Activated CD8-positive, alpha-beta memory T cell treated with anti-CD3 and anti-CD28 coated beads for 36 hours (primary cell): ENCODE measurements at regions not wholly inside any gene's neighbourhood (a gene's known extent, or its start where the extent isn't known, plus 50 kb on each side); places are given as distances from the start of the nearest gene placed in this dataset.

Experiments used
- CTCF ChIA-PET: fragments of 350-600 bp; sonication (Branson Sonifier 250); formaldehyde crosslinking; loops from one replicate; lab custom pipeline; 2021; ENCODE audit warnings: antibody characterized with exemption; lab: Charles Lee
- POLR2A ChIA-PET: fragments of 350-600 bp; sonication (Branson Sonifier 250); formaldehyde crosslinking; loops from one replicate; lab custom pipeline; 2021; ENCODE audit warnings: antibody characterized with exemption; lab: Charles Lee

GRCh38 chr1:14304381-14304865, 294.1 kb upstream of the KAZN start:
- CTCF ChIA-PET = no interaction called here
- POLR2A ChIA-PET = no interaction called here

- ChIA-PET POLR2A (no interaction called here), CTCF (no interaction called here)
Observed at GRCh38 chr1:14308460-14308859, 290.0 kb upstream of the KAZN start.

GRCh38 chr1:14309984-14310383, 288.5 kb upstream of the KAZN start:
- ChIA-PET POLR2A (no interaction called here), CTCF (no interaction called here)

DNA sequence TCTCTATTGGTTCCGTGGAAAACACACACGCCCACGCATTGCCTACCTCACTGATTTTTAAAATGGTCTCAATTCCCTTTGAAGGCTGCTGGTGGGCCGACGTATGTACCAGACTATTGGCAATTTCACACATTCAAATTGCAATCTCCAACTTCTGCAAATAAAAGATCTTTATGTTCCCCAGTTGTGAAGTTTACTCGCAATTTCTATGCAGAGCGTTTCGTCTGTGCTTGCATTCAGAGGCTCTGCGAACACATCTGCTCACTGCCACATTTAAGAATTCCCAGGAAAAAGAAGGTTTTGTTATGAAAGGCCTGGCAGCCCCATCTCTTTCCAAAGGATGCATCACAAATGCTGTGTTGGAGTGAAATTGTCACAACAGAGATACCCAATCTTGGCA, 288.0 kb upstream of the KAZN start:
- ChIA-PET POLR2A (no interaction called here), CTCF (no interaction called here)

- ChIA-PET POLR2A (no interaction called here), CTCF (no interaction called here)
Observed at GRCh38 chr1:14313731-14314431, 284.6 kb upstream of the KAZN start.

- POLR2A ChIA-PET = no interaction called here
Observed at GRCh38 chr1:14318830-14319229, 279.7 kb upstream of the KAZN start.

DNA sequence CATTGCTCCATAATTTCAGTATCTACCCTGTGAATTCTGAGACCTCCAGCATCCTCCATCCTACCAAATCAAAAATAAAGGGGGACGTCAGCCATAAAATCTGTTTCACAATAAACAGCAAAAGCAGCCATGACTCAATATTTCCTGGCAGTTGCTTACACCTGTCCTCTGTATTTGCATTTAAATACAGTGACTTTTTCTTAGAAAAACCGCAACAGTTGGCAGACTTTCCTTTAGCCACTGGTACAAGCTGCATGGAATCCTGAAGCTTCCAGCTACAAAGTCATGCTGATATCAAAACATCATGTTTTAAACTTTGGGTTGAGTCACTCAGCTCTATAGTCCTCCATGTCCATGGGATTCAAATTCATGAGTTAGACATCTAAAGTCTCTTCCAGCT, 278.0 kb upstream of the KAZN start:
- ChIA-PET CTCF (no interaction called here), POLR2A (no interaction called here)

More at GRCh38 chr1:14318830-14319229, 279.7 kb upstream of the KAZN start:
- CTCF ChIA-PET = no interaction called here

GRCh38 chr1:14320986-14321385, 277.5 kb upstream of the KAZN start:
- CTCF ChIA-PET = no interaction called here
- POLR2A ChIA-PET = no interaction called here

- CTCF ChIA-PET = no interaction called here
- POLR2A ChIA-PET = no interaction called here
Observed at GRCh38 chr1:14321422-14321821, 277.1 kb upstream of the KAZN start.

DNA sequence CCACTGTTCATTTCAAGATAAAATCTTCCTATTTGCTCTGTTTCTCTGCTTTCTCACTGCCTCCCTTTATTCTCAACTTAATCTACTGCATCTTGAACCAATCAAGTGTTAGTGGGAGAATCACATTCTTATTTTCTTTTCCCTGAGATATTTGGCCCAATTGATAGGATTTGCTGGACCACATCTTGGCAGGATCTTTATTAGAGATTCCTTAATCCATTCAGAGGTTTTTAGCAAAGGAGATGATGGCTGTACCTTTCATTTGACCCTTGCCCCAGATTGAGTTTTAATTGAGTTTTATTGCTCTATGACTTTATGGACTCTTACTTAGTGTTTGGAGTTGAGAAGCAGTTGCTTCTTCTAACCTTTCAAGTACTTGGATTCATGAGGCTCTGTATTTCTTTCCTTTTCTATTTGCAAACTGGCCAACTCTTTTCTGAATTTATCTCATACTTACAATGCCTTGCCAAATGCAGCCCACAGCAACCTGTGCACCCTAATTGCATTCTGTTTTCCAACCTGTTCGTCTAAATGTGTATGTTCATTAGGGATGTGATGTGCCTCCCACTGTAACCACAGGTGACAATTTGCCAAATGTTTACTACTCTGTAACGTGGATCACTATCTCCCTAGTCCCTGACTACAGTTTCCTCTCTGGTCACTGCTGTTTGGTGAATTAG, 274.8 kb upstream of the KAZN start:
- POLR2A ChIA-PET = no interaction called here
- CTCF ChIA-PET = no interaction called here

DNA sequence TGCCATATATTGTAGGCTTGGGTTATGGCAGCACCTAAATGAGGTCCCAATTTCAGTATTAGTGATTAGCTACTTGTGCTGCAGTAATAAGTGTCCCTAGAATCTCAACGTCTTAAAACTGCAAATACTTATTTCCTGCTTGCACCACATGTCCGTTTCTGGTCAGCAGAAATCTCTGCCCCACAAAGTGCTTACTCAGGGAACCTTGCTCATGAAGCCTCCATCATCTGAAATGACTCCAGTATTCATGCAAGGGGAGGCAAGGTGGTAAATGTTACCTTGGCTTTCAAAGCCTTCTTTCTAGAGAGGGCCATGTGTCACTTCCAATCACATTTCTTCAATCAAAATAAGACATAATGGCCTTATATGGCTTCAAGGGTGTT, 274.2 kb upstream of the KAZN start:
- POLR2A ChIA-PET = no interaction called here
- CTCF ChIA-PET = no interaction called here

GRCh38 chr1:14326857-14327256, 271.6 kb upstream of the KAZN start:
- CTCF ChIA-PET = no interaction called here
- POLR2A ChIA-PET = no interaction called here

DNA sequence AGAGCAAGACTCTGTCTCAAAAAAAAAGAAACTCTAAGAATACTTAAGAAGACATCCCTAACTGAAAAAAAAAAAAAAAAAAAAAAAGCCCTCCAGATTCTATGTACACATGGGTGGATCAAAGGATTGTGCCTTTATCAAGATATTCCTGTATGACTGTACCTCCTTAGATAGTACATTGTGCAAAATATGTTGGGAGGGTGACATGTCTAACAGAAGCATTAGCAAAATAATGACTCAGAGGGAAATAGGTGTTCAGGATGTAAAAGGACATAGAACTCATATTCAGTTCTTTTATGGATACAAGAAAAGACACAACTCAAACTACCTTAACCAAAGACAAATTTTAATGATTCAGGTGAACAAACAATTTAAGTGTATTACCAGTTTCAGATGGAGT, 269.8 kb upstream of the KAZN start:
- ChIA-PET POLR2A (no interaction called here), CTCF (no interaction called here)

GRCh38 chr1:14332158-14332557, 266.3 kb upstream of the KAZN start:
- POLR2A ChIA-PET = no interaction called here
- CTCF ChIA-PET = no interaction called here

- POLR2A ChIA-PET = interaction anchor here (0.7 kb wide), 1 partner anchor 79 kb away, joined by 6 read pairs; no protein-coding TSS in a partner anchor
- CTCF ChIA-PET = no interaction called here
Observed at GRCh38 chr1:14334336-14335176, 263.9 kb upstream of the KAZN start.

DNA sequence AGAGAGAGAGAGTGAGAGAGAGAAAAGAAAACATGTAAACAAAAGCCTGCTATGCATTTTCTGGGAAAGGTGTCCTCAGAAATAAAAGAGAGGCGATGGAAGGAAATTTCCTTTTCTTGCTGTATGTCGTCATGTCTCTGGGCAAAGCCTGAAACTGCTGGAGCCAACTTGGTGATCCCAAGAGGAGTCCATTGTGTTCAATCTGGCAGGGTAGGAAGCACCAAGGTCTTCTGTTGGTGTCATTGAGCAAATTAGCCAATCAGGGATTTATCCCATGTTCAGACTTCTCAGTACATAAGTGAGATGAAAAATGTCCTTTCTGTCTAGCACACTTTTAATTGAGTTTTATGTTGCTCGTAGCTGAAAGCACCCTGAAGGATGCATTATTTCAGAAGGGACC, 260.0 kb upstream of the KAZN start:
- ChIA-PET CTCF (no interaction called here), POLR2A (no interaction called here)

DNA sequence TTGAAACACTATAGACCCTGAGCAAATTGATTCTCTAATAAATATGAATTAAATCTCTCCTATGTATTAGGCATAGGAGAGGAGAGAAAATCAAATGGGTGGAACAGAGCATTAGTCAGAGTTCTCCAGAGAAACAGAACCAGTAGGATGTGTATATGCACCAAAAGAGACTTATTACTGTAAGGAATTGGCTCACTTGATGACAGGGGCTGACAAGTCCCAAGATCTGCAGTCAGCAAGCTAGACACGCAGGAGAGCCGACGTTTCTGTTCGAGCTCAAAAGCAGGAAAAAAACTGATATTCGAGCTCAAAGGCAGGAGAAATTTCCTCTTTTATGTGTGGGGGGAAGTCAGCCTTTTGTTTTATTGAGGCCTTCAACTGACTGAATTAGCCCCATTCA, 259.2 kb upstream of the KAZN start:
- ChIA-PET POLR2A (no interaction called here), CTCF (no interaction called here)

DNA sequence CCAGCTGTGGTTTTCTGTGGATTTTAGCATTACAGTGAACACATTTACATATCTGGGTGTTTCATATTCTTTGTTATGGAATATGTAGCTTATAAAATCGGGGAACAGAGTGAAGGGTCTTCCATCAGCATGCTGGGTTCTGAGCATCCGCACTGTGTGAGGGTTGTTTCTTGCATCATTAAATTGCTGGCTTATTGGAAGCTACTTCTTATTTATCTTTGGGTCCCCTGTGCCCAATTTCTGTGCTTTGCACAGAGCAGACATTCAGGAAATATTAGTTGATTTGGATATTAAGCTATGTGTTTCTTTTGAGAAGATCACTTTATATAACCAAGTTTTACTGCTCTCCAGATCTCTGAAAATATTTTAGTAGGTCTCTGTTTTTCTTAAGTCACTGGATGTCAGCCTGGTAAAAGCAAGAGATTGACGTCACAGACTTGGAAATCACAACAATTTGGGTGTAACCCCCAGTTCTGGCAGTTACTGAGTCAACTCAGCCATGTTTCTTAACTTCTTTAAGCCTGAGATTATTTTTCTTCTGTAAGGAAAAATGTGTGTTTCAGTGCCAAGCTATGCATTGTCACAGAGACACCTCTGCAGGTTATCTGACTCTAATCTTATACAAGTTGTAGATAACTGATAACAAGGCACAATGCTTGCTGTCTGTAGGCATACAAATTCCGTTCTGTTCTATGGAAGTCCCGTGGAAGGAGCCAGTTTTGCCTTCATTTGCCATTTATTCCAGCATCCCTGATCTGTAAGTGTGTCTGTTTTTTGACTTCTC, 258.3 kb upstream of the KAZN start:
- CTCF ChIA-PET = no interaction called here
- POLR2A ChIA-PET = no interaction called here

DNA sequence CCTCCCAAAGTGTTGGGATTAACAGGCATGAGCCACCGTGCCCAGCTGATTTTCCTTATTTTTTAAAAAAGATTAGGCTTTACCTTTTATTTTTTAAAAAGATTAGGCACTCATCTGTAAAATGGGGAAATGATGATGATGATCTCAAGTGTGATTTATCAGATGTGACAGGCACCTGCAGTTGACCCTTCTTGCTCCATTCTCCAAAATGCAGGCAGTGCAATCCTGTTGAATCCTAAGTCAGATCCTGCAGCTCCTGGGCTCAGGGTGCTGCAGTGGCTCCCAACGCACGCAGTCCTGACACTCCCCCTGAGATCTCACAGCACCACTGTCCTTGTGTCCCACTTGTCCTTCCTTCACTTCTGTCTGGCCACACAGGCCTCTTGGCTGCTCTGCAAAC, 257.3 kb upstream of the KAZN start:
- ChIA-PET POLR2A (no interaction called here), CTCF (no interaction called here)
